Parathyroid adenoma (tissue), 2 donors: ENCODE measurements at regions not wholly inside any gene's neighbourhood (a gene's known extent, or its start where the extent isn't known, plus 50 kb on each side); places are given as distances from the start of the nearest gene placed in this dataset.

Experiments
- H2AFZ ChIP-seq: fragments of 300-600 bp; sonication (generic); one replicate; pipeline ENCODE4 v1.7.0; 2017; ENCODE audit warnings: antibody characterized with exemption, mild to moderate bottlenecking
- H3K27ac ChIP-seq: fragments of 300-600 bp; sonication (generic); one replicate; pipeline ENCODE4 v1.7.0; 2017
- H3K27me3 ChIP-seq: fragments of 300-600 bp; sonication (generic); one replicate; pipeline ENCODE4 v1.7.0; 2017; ENCODE audit warnings: low read length; ENCODE audit not compliant: control insufficient read depth, insufficient read depth
- H3K36me3 ChIP-seq: fragments of 300-600 bp; sonication (generic); one replicate; pipeline ENCODE4 v1.7.0; 2017; ENCODE audit warnings: low read length; ENCODE audit not compliant: control insufficient read depth, insufficient read depth
- H3K4me1 ChIP-seq: fragments of 300-600 bp; sonication (generic); one replicate; pipeline ENCODE4 v1.7.0; 2017; ENCODE audit warnings: control low read depth
- H3K4me2 ChIP-seq: fragments of 300-600 bp; sonication (generic); one replicate; pipeline ENCODE4 v1.7.0; 2017; ENCODE audit warnings: low read length
- H3K4me3 ChIP-seq: fragments of 300-600 bp; sonication (generic); one replicate; pipeline ENCODE4 v1.7.0; 2017; ENCODE audit warnings: low read depth, low read length
- H3K79me2 ChIP-seq: fragments of 300-600 bp; sonication (generic); one replicate; pipeline ENCODE4 v1.7.0; 2017; ENCODE audit warnings: control low read depth
- H3K9ac ChIP-seq: fragments of 300-600 bp; sonication (generic); one replicate; pipeline ENCODE4 v1.7.0; 2017; ENCODE audit warnings: mild to moderate bottlenecking
- H3K9me3 ChIP-seq: fragments of 300-600 bp; sonication (generic); one replicate; pipeline ENCODE4 v1.7.0; 2017; ENCODE audit warnings: low read length; ENCODE audit not compliant: control insufficient read depth
- CTCF ChIP-seq: fragments of 300-600 bp; sonication (generic); IDR thresholded peaks from one replicate; pipeline ENCODE4 v1.7.0; 2017; ENCODE audit warnings: antibody characterized with exemption, mild to moderate bottlenecking
- donor health status: primary hyperparathyroidism.

DNA sequence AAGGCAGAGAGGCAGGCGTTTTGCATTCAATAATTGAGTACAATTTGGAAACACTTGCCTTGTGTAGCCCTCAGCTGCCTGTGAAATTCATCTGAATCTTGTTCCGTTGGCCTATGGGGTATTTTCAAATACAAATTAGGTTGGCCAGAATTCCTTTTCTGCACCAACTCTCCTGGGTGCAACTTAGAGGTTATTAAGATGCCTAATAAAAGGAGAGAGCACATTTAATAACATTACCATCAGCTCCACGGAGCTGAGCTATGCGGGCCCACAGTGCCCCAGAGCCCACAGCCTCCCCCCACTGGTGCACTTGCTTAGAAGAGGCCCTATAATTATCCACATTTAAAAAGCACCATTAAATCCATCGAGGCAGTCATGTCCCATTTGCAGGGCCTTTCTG is 367.6 kb upstream of the CLINT1 start:
- Histone ChIP-seq H3K9me3 (no peaks in the 10 kb centered on the region), H3K36me3 (no peaks in the 10 kb centered on the region), H3K27ac (no peak overlapping the region), H3K4me3 (no peak overlapping the region), H3K79me2 (no peaks in the 10 kb centered on the region), H2AFZ (no peak overlapping the region), H3K27me3 (no peaks in the 10 kb centered on the region), H3K9ac (no peak overlapping the region), H3K4me1 (no peaks in the 10 kb centered on the region), H3K4me2 (no peak overlapping the region)
- no peak for TF ChIP-seq CTCF

DNA sequence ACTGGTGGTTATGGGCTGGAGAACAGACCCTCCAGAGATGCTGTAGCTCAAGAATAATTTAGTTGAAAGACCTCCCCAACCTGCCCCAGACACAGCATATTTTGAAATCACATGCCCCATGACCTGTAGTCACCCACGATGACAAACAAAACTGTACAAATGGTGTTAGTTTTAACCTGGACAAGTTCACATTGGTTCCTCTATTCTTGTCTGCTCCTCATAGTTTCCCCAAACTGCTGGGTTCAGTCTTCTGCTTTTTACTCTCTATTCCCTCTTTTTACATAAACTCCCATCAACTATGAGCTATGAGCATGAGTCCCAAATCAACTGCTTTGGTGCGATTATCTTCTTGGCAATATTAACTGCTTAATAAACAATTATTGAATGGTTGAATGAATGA is 365.3 kb upstream of the CLINT1 start:
- H3K9ac ChIP-seq, result no peak overlapping the region
- no peaks in the 10 kb centered on the region for H3K27me3 ChIP-seq
- no peaks in the 10 kb centered on the region for H3K4me1 ChIP-seq
- H3K36me3 ChIP-seq, result no peaks in the 10 kb centered on the region
- H3K4me2 ChIP-seq, result no peak overlapping the region
- H3K9me3 ChIP-seq, result no peaks in the 10 kb centered on the region
- TF ChIP-seq CTCF, result no peak
- H2AFZ ChIP-seq, result no peak overlapping the region
- no peak overlapping the region for H3K27ac ChIP-seq
- H3K4me3 ChIP-seq, result no peak overlapping the region
- H3K79me2 ChIP-seq, result no peaks in the 10 kb centered on the region

GRCh38 chr5:158223054-158223600 is 364.2 kb upstream of the CLINT1 start:
- Histone ChIP-seq H3K27ac (no peak overlapping the region), H2AFZ (no peak overlapping the region), H3K36me3 (no peaks in the 10 kb centered on the region), H3K9ac (no peak overlapping the region), H3K4me2 (no peak overlapping the region), H3K9me3 (no peaks in the 10 kb centered on the region), H3K4me3 (no peak overlapping the region), H3K79me2 (no peaks in the 10 kb centered on the region), H3K4me1 (no peaks in the 10 kb centered on the region), H3K27me3 (no peaks in the 10 kb centered on the region)
- no peak for TF ChIP-seq CTCF

DNA sequence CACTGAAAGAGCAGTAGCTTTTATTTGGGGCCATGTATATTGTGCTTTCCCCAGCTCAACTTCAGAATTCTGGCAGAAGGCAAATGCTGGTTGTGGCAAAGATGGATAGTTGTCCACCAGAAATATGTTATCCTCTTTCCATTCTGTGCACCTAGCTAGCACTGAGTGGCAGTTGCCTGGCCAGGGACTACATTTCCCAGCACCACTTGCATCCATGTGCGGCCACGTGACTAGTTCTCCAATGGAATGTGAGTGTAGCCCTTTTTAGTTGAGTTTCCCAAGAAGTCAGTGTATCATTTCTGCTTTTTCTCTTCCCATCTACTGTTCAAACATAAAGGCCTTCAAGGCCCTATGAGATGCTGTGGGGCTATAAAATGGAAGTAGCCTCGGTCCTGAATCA is 354.0 kb upstream of the CLINT1 start:
- Histone ChIP-seq H2AFZ (no peak overlapping the region), H3K79me2 (no peaks in the 10 kb centered on the region), H3K4me2 (no peak overlapping the region), H3K9ac (no peak overlapping the region), H3K4me1 (no peaks in the 10 kb centered on the region), H3K36me3 (no peaks in the 10 kb centered on the region), H3K4me3 (no peak overlapping the region), H3K9me3 (no peaks in the 10 kb centered on the region), H3K27ac (no peak overlapping the region), H3K27me3 (no peaks in the 10 kb centered on the region)
- no peak for TF ChIP-seq CTCF

GRCh38 chr5:158212237-158212636 is 353.3 kb upstream of the CLINT1 start:
- Histone ChIP-seq H3K79me2 (no peaks in the 10 kb centered on the region), H3K4me1 (no peaks in the 10 kb centered on the region), H3K9ac (no peak overlapping the region), H3K4me3 (no peak overlapping the region), H3K27ac (no peak overlapping the region), H2AFZ (no peak overlapping the region), H3K9me3 (no peaks in the 10 kb centered on the region), H3K27me3 (no peaks in the 10 kb centered on the region), H3K36me3 (no peaks in the 10 kb centered on the region), H3K4me2 (no peak overlapping the region)
- TF ChIP-seq CTCF, result no peak
